H1 (cell line): ENCODE measurements at regions not wholly inside any gene's neighbourhood (a gene's known extent, or its start where the extent isn't known, plus 50 kb on each side); places are given as distances from the start of the nearest gene placed in this dataset.

ENCODE experiments used
- CTCF ChIA-PET: fragments of 300-600 bp; sonication (Branson Sonifier 250); formaldehyde crosslinking; loops from one replicate; lab custom pipeline; 2021; ENCODE audit not compliant: partially characterized antibody; lab: Charles Lee
- POLR2A ChIA-PET: fragments of 300-600 bp; sonication (Branson Sonifier 250); formaldehyde crosslinking; loops from one replicate; lab custom pipeline; 2021; ENCODE audit warnings: inconsistent platforms; ENCODE audit not compliant: partially characterized antibody; lab: Charles Lee
- DNase-seq, 2 experiments: peaks; one replicate each; pipeline versions ENCODE4 v3.0.0 to v3.0.0-alpha.2; 2010 to 2022; ENCODE audit warnings: low spot score in 2 of 2, low read depth in 1 of 2, mixed read lengths in 1 of 2
- FAIRE-seq: peaks from 2 replicates; lab custom pipeline; 2011; peaks lifted over from hg19 to GRCh38; lab: Jason Lieb, UNC
- H2AFZ ChIP-seq: 2 replicates; pipeline ENCODE4 v1.8.1; 2012; ENCODE audit warnings: low read length, inconsistent platforms
- H2AK5ac ChIP-seq: 2 replicates; pipeline ENCODE4 v1.6.1; 2013; ENCODE audit warnings: low read depth, low read length
- H2BK120ac ChIP-seq: replicated peaks from 2 replicates; pipeline ENCODE3; 2013; ENCODE audit warnings: low read depth, low read length, inconsistent platforms
- H2BK12ac ChIP-seq: 2 replicates; pipeline ENCODE4 v1.6.1; 2013; ENCODE audit warnings: low read depth, low read length
- H2BK15ac ChIP-seq: 2 replicates; pipeline ENCODE4 v1.6.1; 2013; ENCODE audit warnings: low read length
- H2BK20ac ChIP-seq: 2 replicates; pipeline ENCODE4 v1.6.1; 2013; ENCODE audit warnings: low read length
- H2BK5ac ChIP-seq: 2 replicates; pipeline ENCODE4 v1.6.1; 2013; ENCODE audit warnings: low read depth, low read length
- H3K14ac ChIP-seq: 2 replicates; pipeline ENCODE4 v1.6.1; 2013; ENCODE audit warnings: inconsistent platforms; ENCODE audit not compliant: insufficient read length
- H3K18ac ChIP-seq: 2 replicates; pipeline ENCODE4 v1.6.1; 2013; ENCODE audit warnings: low read length; ENCODE audit errors: extremely low read depth
- H3K23ac ChIP-seq: 2 replicates; pipeline ENCODE4 v1.6.1; 2013; ENCODE audit warnings: inconsistent platforms; ENCODE audit not compliant: insufficient read length
- H3K23me2 ChIP-seq: 2 replicates; pipeline ENCODE4 v1.6.1; 2013; ENCODE audit warnings: low read depth, low read length
- H3K27ac ChIP-seq: 2 replicates; pipeline ENCODE4 v1.6.1; 2011; ENCODE audit warnings: low read depth, low read length, inconsistent platforms
- H3K27me3 ChIP-seq, 4 experiments: replicated peaks in 1 of 4; 1 replicate in 1 of 4; 2 replicates in 3 of 4; pipeline versions ENCODE4 v1.6.1 to v1.8.1; 2011 to 2013; ENCODE audit warnings: low read length in 3 of 4, mild to moderate bottlenecking in 3 of 4, inconsistent platforms in 2 of 4, mixed read lengths in 2 of 4, moderate library complexity in 1 of 4; ENCODE audit not compliant: control insufficient read depth in 3 of 4, insufficient read depth in 3 of 4; ENCODE audit errors: extremely low read depth in 1 of 4
- H3K36me3 ChIP-seq, 4 experiments: 2 replicates each; pipeline versions ENCODE4 v1.6.1 to v1.8.1; 2011 to 2013; ENCODE audit warnings: mild to moderate bottlenecking in 4 of 4, low read length in 3 of 4, moderate library complexity in 2 of 4, control low read depth in 1 of 4, inconsistent platforms in 1 of 4; ENCODE audit not compliant: insufficient read depth in 4 of 4, control insufficient read depth in 2 of 4
- H3K4ac ChIP-seq: replicated peaks from 2 replicates; pipeline ENCODE3; 2013; ENCODE audit warnings: low read length, low read depth, mixed read lengths, inconsistent platforms; ENCODE audit not compliant: insufficient read length
- H3K4me1 ChIP-seq, 4 experiments: replicated peaks in 1 of 4; 1 replicate in 1 of 4; 2 replicates in 3 of 4; pipeline versions ENCODE4 v1.6.1 to v1.8.1; 2011 to 2013; ENCODE audit warnings: low read length in 3 of 4, inconsistent platforms in 2 of 4, mixed read lengths in 1 of 4; ENCODE audit not compliant: insufficient read depth in 4 of 4, control insufficient read depth in 3 of 4
- H3K4me2 ChIP-seq, 2 experiments: 2 replicates each; pipeline versions ENCODE4 v1.6.1 to v1.8.1; 2011 to 2013; ENCODE audit warnings: low read depth in 2 of 2, low read length in 2 of 2, control low read depth in 1 of 2, inconsistent platforms in 1 of 2, mild to moderate bottlenecking in 1 of 2; ENCODE audit not compliant: insufficient read depth in 1 of 2
- H3K4me3 ChIP-seq, 4 experiments: fragments of 200-600, 300-600 bp in 1 of 4; sonication (generic), shearing (Covaris generic), sonication (Bioruptor Twin) in 1 of 4; 2 replicates each; pipeline versions ENCODE4 v1.5.1 to v1.8.1; 2011 to 2016; ENCODE audit warnings: low read length in 4 of 4, low read depth in 3 of 4, control low read depth in 2 of 4, inconsistent platforms in 2 of 4, mild to moderate bottlenecking in 2 of 4, mixed read lengths in 1 of 4, moderate library complexity in 1 of 4; ENCODE audit not compliant: insufficient read depth in 2 of 4; ENCODE audit errors: extremely low read depth in 1 of 4
- H3K56ac ChIP-seq: replicated peaks from 2 replicates; pipeline ENCODE3; 2013; ENCODE audit warnings: low read depth, mild to moderate bottlenecking, mixed read lengths, low read length, inconsistent platforms; ENCODE audit not compliant: insufficient read length
- H3K79me1 ChIP-seq: 2 replicates; pipeline ENCODE4 v1.6.1; 2013; ENCODE audit warnings: low read depth, low read length, control low read depth
- H3K79me2 ChIP-seq, 2 experiments: 2 replicates each; pipeline versions ENCODE4 v1.6.1 to v1.8.1; 2012 to 2013; ENCODE audit warnings: low read length in 2 of 2, mild to moderate bottlenecking in 2 of 2, inconsistent platforms in 1 of 2; ENCODE audit not compliant: insufficient read depth in 2 of 2, control insufficient read depth in 1 of 2
- H3K9ac ChIP-seq, 4 experiments: replicated peaks in 1 of 4; 1 replicate in 1 of 4; 2 replicates in 3 of 4; pipeline versions ENCODE4 v1.6.1 to v1.8.1; 2011 to 2013; ENCODE audit warnings: low read depth in 3 of 4, low read length in 3 of 4, control low read depth in 2 of 4, mild to moderate bottlenecking in 2 of 4, moderate library complexity in 2 of 4, inconsistent platforms in 1 of 4; ENCODE audit errors: extremely low read depth in 1 of 4
- H3K9me3 ChIP-seq, 2 experiments: 2 replicates each; pipeline versions ENCODE4 v1.6.1 to v1.8.1; 2012 to 2013; ENCODE audit warnings: mild to moderate bottlenecking in 2 of 2, moderate library complexity in 2 of 2, control low read depth in 1 of 2, inconsistent platforms in 1 of 2, low read depth in 1 of 2, low read length in 1 of 2, mixed read lengths in 1 of 2; ENCODE audit not compliant: insufficient read depth in 2 of 2
- H4K20me1 ChIP-seq, 2 experiments: replicated peaks in 1 of 2; 2 replicates each; pipeline versions ENCODE3 to v1.8.1; 2011 to 2013; ENCODE audit warnings: inconsistent platforms in 2 of 2, low read length in 2 of 2, mild to moderate bottlenecking in 1 of 2; ENCODE audit not compliant: insufficient read depth in 2 of 2, control insufficient read depth in 1 of 2
- H4K5ac ChIP-seq: 2 replicates; pipeline ENCODE4 v1.6.1; 2013; ENCODE audit warnings: low read length, low read depth, mixed read lengths, inconsistent platforms; ENCODE audit not compliant: insufficient read length
- H4K8ac ChIP-seq: 2 replicates; pipeline ENCODE4 v1.8.0; 2013; ENCODE audit warnings: mild to moderate bottlenecking, moderate library complexity, low read length, inconsistent platforms; ENCODE audit not compliant: insufficient read depth; ENCODE audit errors: extremely low read depth
- H4K91ac ChIP-seq: replicated peaks from 2 replicates; pipeline ENCODE3; 2013; ENCODE audit warnings: low read length, mixed read lengths, inconsistent platforms; ENCODE audit not compliant: insufficient read length
- CHD2 ChIP-seq: IDR thresholded peaks from 2 replicates; pipeline ENCODE4 v1.6.1; 2012; ENCODE audit warnings: low read length, improper control_type of control experiment
- FOSL1 ChIP-seq: IDR thresholded peaks from 2 replicates; pipeline ENCODE4 v1.6.1; 2011; ENCODE audit warnings: mild to moderate bottlenecking, low read depth, low read length, moderate library complexity; ENCODE audit not compliant: insufficient read depth
- GABPA ChIP-seq: IDR thresholded peaks from 2 replicates; pipeline ENCODE4 v1.6.1; 2011; ENCODE audit warnings: mild to moderate bottlenecking, low read length, moderate library complexity, borderline replicate concordance; ENCODE audit not compliant: insufficient read depth
- JUN ChIP-seq: IDR thresholded peaks from 2 replicates; pipeline ENCODE4 v1.6.1; 2011; ENCODE audit warnings: low read depth, mild to moderate bottlenecking, improper control_type of control experiment, low read length
- KDM1A ChIP-seq: fragments of 200-600, 300-600 bp; sonication (generic); IDR thresholded peaks from 2 replicates; pipeline ENCODE4 v1.7.1; 2016; ENCODE audit warnings: mild to moderate bottlenecking, low read length, borderline replicate concordance
- MAFK ChIP-seq: IDR thresholded peaks from 2 replicates; pipeline ENCODE4 v1.6.1; 2012; ENCODE audit warnings: low read depth, mild to moderate bottlenecking, improper control_type of control experiment, low read length
- MAX ChIP-seq: IDR thresholded peaks from 2 replicates; pipeline ENCODE4 v1.6.1; 2012; ENCODE audit warnings: inconsistent platforms
- NRF1 ChIP-seq: IDR thresholded peaks from 2 replicates; pipeline ENCODE4 v1.6.1; 2011; ENCODE audit warnings: mild to moderate bottlenecking, low read depth, low read length, improper control_type of control experiment
- PHF8 ChIP-seq: fragments of 200-600 bp; sonication (generic); conservative IDR thresholded peaks from 2 replicates; pipeline ENCODE4 v1.7.1; 2012; ENCODE audit warnings: low read depth, mild to moderate bottlenecking, inconsistent platforms, low read length, moderate library complexity
- POLR2AphosphoS5 ChIP-seq: IDR thresholded peaks from 2 replicates; pipeline ENCODE4 v1.6.1; 2011; ENCODE audit warnings: low read depth, low read length
- SIN3A ChIP-seq, 2 experiments: IDR thresholded peaks in 1 of 2; conservative IDR thresholded peaks in 1 of 2; 2 replicates each; pipeline ENCODE4 v1.6.1; 2011 to 2012; ENCODE audit warnings: low read length in 2 of 2, improper control_type of control experiment in 1 of 2, low read depth in 1 of 2, mild to moderate bottlenecking in 1 of 2
- SUZ12 ChIP-seq: fragments of 200-600 bp; sonication (generic); IDR thresholded peaks from 2 replicates; pipeline ENCODE4 v1.6.1; 2012; ENCODE audit warnings: mild to moderate bottlenecking, inconsistent platforms, low read length, moderate library complexity, mixed read lengths
- TAF7 ChIP-seq: optimal IDR thresholded peaks from 2 replicates; pipeline ENCODE3; 2011; ENCODE audit warnings: low read depth, mild to moderate bottlenecking, inconsistent platforms, low read length, moderate library complexity, borderline replicate concordance
- TCF12 ChIP-seq: IDR thresholded peaks from 2 replicates; pipeline ENCODE4 v1.6.1; 2011; ENCODE audit warnings: low read depth, mild to moderate bottlenecking, low read length
- WGBS, 2 experiments: shearing (Covaris generic) in 1 of 2; methylation state at CpG; one replicate each; pipeline versions ENCODE4 v1.1.6 to v1.1.7; 2013 to 2015; ENCODE audit warnings: low lambda C conversion rate in 2 of 2, mixed read lengths in 2 of 2, inconsistent platforms in 1 of 2, low coverage in 1 of 2, missing lambda C conversion rate in 1 of 2; ENCODE audit not compliant: insufficient replicate concordance in 2 of 2, insufficient coverage in 1 of 2, insufficient read length in 1 of 2; ENCODE audit errors: extremely low coverage in 1 of 2, missing lambda C conversion rate in 1 of 2; 5-methylcytosine and 5-hydroxymethylcytosine counted together

DNA sequence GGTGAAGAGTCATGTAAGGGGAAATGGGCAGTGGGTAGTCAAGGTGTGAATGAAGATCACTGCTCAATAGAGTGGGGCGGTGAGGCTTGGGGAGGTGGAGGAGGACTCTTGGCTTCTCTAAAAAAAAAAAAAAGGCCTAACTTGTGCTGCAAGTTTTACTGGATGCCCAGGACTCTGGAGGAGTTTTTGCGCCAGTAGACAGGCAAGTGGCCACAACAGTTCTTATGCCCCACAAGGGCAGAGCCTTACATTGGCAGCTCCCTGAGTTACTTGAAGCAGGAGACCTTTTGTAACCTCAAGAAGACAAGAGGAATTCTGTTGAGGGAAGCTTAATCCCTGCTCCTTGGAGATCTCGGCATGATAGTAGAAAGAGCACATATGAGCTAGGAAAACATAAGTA lies 54.9 kb upstream of the PPP2R5A start:
- DNase-seq (no peak), FAIRE-seq (no peak)
- Histone ChIP-seq H4K20me1 (no peaks in the 10 kb centered on the region), H3K4me3 (no peak overlapping the region), H3K27me3 (no peaks in the 10 kb centered on the region), H2AK5ac (no peak overlapping the region), H3K4me2 (no peak overlapping the region), H2BK12ac (no peak overlapping the region), H3K27ac (no peak overlapping the region), H4K91ac (no peak overlapping the region), H2BK120ac (no peak overlapping the region), H3K9me3 (no peaks in the 10 kb centered on the region), H2BK15ac (no peak overlapping the region), H3K79me1 (no peaks in the 10 kb centered on the region), H3K4me1 (0 out of 7 replicates have a peak, but pooled peaks cover 0 to 4% (median 0%) of the 10 kb centered on the region in 4 experiments), H3K4ac (no peak overlapping the region), H4K5ac (no peak overlapping the region), H2BK5ac (no peak overlapping the region), H3K9ac (no peak overlapping the region), H3K23me2 (no peaks in the 10 kb centered on the region), H3K18ac (no peak overlapping the region), H3K56ac (no peak overlapping the region), H3K79me2 (no peaks in the 10 kb centered on the region), H2BK20ac (no peak overlapping the region), H4K8ac (no peak overlapping the region), H3K14ac (no peak overlapping the region), H3K36me3 (no peaks in the 10 kb centered on the region), H3K23ac (no peak overlapping the region), H2AFZ (no peak overlapping the region)
- TF ChIP-seq PHF8 = no peak
- TF ChIP-seq MAFK = no peak
- TF ChIP-seq TAF7 = no peak
- TF ChIP-seq JUN = no peak
- no peak for TF ChIP-seq GABPA
- TF ChIP-seq NRF1 = no peak
- no peak for TF ChIP-seq TCF12
- TF ChIP-seq FOSL1 = no peak
- TF ChIP-seq KDM1A = no peak
- TF ChIP-seq POLR2AphosphoS5 = no peak
- no peak for TF ChIP-seq SIN3A (conservative IDR thresholded peaks at IDR 0.05 in 1 of 2, IDR thresholded peaks at IDR 0.05 in 1 of 2; ENCODE audit: low read depth in 1 of 2, low read length in 2 of 2)
- no peak for TF ChIP-seq CHD2
- TF ChIP-seq MAX = no peak
- no peak for TF ChIP-seq SUZ12
- 95% methylated on average over 3 of the region's 3 CpGs; no CpG with 5 or more reads in 1 of the 2 experiments for WGBS, 2 experiments
- ChIA-PET CTCF (interaction anchor here (0.6 kb wide), 1 partner anchor 79 kb away, joined by 3 read pairs; no protein-coding TSS in a partner anchor), POLR2A (no interaction called here)
